Erythroblast (primary cell): ENCODE measurements at regions not wholly inside any gene's neighbourhood (a gene's known extent, or its start where the extent isn't known, plus 50 kb on each side); places are given as distances from the start of the nearest gene placed in this dataset.

Source experiments
- GATA1 ChIP-seq: IDR thresholded peaks from 2 replicates; pipeline ENCODE4 v1.6.1; 2011; ENCODE audit warnings: low read depth, mild to moderate bottlenecking, control low read depth, low read length, moderate library complexity
- POLR2A ChIP-seq: IDR thresholded peaks from 2 replicates; pipeline ENCODE4 v1.6.1; 2011; ENCODE audit warnings: mild to moderate bottlenecking, low read length

DNA sequence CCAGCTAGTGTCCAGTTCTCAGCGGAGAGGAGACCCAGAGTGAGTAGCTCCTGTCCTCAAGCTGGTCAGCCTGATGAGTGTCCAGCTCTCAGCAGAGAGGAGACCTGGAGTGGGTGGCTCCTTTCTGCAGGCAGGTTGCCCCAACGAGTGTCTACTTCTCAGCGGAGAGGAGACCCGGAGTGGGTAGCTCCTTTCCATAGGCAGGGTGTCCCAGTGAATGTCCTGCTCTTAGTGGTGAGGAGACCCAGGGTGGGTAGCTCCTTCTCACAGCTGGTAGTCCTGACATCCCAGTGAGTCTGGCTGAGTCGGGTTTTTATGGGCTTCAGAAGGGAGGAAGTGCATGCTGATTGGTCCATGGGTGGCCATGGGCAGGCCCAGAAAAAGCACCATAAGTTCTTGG, 55.7 kb upstream of the NUDT6 start:
- TF ChIP-seq POLR2A (no peak), GATA1 (no peak)
